HL-60 (cell line): ENCODE measurements at regions not wholly inside any gene's neighbourhood (a gene's known extent, or its start where the extent isn't known, plus 50 kb on each side); places are given as distances from the start of the nearest gene placed in this dataset.
"Not testable (repeated sequence)": the region's sequence is repeated elsewhere in the genome, so short reads cannot be mapped to it uniquely, and the experiment has no call there.

Source experiments
- DNase-seq, 2 experiments: peaks; one replicate each; pipeline ENCODE4 v3.0.0-alpha.2; 2010 to 2020; ENCODE audit warnings: low read depth in 1 of 2, low spot score in 1 of 2
- H3K27ac ChIP-seq: fragments of 250-450 bp; sonication (Bioruptor Pico); replicated peaks from 2 replicates; pipeline ENCODE4 v1.5.1; 2020; ENCODE audit warnings: mild to moderate bottlenecking, moderate library complexity
- H3K27me3 ChIP-seq: fragments of 250-450 bp; sonication (Bioruptor Pico); 2 replicates; pipeline ENCODE4 v1.5.1; 2021; ENCODE audit warnings: mild to moderate bottlenecking, moderate library complexity; ENCODE audit not compliant: insufficient read depth, poor library complexity, severe bottlenecking
- H3K4me3 ChIP-seq: replicated peaks from 2 replicates; pipeline ENCODE4 v1.5.1; 2011; ENCODE audit warnings: mild to moderate bottlenecking, control low read depth, low read length; ENCODE audit not compliant: insufficient read depth
- CTCF ChIP-seq: IDR thresholded peaks from one replicate; pipeline ENCODE4 v1.5.1; 2011; ENCODE audit warnings: low read length, control low read depth, inconsistent platforms; ENCODE audit not compliant: insufficient read depth
- GABPA ChIP-seq: IDR thresholded peaks from 2 replicates; pipeline ENCODE4 v1.6.1; 2012; ENCODE audit warnings: low read depth
- POLR2AphosphoS5 ChIP-seq: IDR thresholded peaks from 2 replicates; pipeline ENCODE4 v1.6.1; 2012; ENCODE audit warnings: low read depth
- SPI1 ChIP-seq: IDR thresholded peaks from 2 replicates; pipeline ENCODE4 v1.6.1; 2012; ENCODE audit warnings: low read depth, mild to moderate bottlenecking, borderline replicate concordance
- TF ChIP-seq, protein P1 (sequence below): IDR thresholded peaks from 2 replicates; pipeline ENCODE4 v1.6.1; 2012; ENCODE audit warnings: low read depth; ENCODE audit not compliant: insufficient replicate concordance

GRCh38 chr9:25078202-25078601 lies 532.5 kb upstream of the IZUMO3 start:
- Histone ChIP-seq H3K4me3 (no peak overlapping the region), H3K27ac (no peak overlapping the region), H3K27me3 (no peaks in the 10 kb centered on the region)
- TF ChIP-seq CTCF (no peak), SPI1 (no peak), POLR2AphosphoS5 (no peak), GABPA (no peak)
- TF ChIP-seq, protein P1, sequence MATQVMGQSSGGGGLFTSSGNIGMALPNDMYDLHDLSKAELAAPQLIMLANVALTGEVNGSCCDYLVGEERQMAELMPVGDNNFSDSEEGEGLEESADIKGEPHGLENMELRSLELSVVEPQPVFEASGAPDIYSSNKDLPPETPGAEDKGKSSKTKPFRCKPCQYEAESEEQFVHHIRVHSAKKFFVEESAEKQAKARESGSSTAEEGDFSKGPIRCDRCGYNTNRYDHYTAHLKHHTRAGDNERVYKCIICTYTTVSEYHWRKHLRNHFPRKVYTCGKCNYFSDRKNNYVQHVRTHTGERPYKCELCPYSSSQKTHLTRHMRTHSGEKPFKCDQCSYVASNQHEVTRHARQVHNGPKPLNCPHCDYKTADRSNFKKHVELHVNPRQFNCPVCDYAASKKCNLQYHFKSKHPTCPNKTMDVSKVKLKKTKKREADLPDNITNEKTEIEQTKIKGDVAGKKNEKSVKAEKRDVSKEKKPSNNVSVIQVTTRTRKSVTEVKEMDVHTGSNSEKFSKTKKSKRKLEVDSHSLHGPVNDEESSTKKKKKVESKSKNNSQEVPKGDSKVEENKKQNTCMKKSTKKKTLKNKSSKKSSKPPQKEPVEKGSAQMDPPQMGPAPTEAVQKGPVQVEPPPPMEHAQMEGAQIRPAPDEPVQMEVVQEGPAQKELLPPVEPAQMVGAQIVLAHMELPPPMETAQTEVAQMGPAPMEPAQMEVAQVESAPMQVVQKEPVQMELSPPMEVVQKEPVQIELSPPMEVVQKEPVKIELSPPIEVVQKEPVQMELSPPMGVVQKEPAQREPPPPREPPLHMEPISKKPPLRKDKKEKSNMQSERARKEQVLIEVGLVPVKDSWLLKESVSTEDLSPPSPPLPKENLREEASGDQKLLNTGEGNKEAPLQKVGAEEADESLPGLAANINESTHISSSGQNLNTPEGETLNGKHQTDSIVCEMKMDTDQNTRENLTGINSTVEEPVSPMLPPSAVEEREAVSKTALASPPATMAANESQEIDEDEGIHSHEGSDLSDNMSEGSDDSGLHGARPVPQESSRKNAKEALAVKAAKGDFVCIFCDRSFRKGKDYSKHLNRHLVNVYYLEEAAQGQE: no peak
- no peak for DNase-seq

DNA sequence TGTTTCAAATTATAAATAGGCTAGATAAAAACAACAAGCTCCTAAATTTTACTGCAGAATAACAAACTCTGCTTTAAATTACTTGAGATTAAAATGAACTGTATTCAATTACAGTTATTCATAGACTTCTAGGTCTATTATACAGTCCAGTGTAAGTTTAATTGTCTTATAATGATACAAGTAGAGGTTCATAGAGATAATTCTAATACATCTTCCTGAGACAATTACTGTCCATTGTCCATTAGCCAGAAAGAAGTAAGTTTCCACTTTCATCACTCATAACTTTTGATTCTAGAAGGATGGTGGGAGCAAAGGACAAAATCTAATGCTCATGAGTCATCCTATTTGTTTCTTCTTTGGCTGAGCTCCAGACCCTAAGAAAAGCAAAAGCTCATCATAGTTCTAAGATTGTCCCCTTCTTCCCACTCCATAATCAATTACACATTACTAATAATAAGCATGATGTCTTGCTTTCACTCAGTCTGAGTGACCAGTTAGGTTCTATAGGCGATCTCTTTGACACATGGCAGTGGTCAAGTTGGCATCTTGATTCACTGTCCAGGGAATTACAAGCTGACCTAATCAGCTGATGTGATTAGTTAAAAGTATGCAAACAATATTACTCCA lies 502.5 kb upstream of the IZUMO3 start:
- Histone ChIP-seq H3K27ac (no peak overlapping the region), H3K27me3 (no peaks in the 10 kb centered on the region), H3K4me3 (no peak overlapping the region)
- TF ChIP-seq GABPA: no peak
- TF ChIP-seq CTCF: no peak
- TF ChIP-seq SPI1: no peak
- TF ChIP-seq POLR2AphosphoS5: no peak
- TF ChIP-seq, protein P1: no peak
- DNase-seq: no peak

GRCh38 chr9:25045469-25045868 lies 499.8 kb upstream of the IZUMO3 start:
- H3K27ac ChIP-seq, DNase-seq, H3K27me3 ChIP-seq, H3K4me3 ChIP-seq: not testable (repeated sequence)

- Histone ChIP-seq H3K27me3 (no peaks in the 10 kb centered on the region), H3K4me3 (no peak overlapping the region), H3K27ac (no peak overlapping the region)
- TF ChIP-seq GABPA: no peak
- TF ChIP-seq POLR2AphosphoS5: no peak
- no peak for DNase-seq
Measured at GRCh38 chr9:25029743-25030142, 484.0 kb upstream of the IZUMO3 start.

GRCh38 chr9:25025686-25026085 lies 480.0 kb upstream of the IZUMO3 start:
- H3K27me3 ChIP-seq: no peaks in the 10 kb centered on the region
- no peak overlapping the region for H3K4me3 ChIP-seq
- no peak for DNase-seq
- TF ChIP-seq CTCF (no peak), GABPA (no peak), SPI1 (no peak), POLR2AphosphoS5 (no peak)
- TF ChIP-seq, protein P1: no peak
- no peak overlapping the region for H3K27ac ChIP-seq
